ENCODE measurements at regions not wholly inside any gene's neighbourhood (a gene's known extent, or its start where the extent isn't known, plus 50 kb on each side); places are given as distances from the start of the nearest gene placed in this dataset.

GRCh38 chr6:92681401-92681800 is 738.0 kb downstream of the EPHA7 start:
- TF ChIP-seq CTCF (IDR thresholded peaks at IDR 0.05) (no peak), POLR2AphosphoS5 (IDR thresholded peaks at IDR 0.05; ENCODE audit: insufficient read depth in 1 of 2, low read depth in 1 of 2) (no peak)
